ENCODE measurements at regions not wholly inside any gene's neighbourhood (a gene's known extent, or its start where the extent isn't known, plus 50 kb on each side); places are given as distances from the start of the nearest gene placed in this dataset.

DNA sequence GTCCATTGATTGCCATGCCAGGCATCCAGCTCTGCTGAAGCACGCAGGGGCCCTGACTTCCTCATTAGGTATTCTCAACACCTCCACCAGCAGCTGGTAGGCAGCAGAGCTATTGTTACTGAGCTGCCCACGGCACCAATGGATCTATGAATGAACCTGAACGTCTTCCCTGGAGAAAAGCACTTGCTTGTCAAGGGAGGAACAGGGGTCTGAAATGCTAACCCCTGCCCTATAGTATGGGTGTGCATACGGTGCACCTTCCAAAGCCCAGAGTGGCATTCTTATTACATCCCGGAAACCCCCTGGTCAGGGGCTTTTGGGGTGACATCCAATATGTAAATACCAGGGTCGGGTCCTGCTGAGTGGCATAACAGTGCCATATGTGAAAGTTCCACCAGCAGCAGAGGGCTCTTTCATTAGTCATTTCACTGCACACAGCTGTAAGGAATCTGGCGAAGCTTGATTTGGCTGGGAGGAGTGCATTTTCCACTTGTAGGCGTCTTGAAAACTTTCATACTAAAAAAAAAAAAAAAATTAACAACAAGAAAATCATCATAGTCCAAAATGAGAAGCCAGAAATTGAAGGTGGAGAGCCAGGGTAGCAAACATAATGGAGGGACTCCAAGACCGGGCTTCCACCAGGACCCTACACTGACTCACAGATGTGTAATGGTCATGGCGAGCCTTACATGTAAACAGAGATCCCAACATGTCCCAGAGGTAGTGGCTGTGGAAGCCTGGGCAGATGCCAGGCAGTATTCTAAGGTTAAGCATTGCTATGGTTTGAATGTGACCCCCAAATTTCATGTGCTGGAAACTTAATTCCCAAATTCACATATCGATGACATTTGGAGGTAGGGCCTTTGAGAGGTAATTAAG lies 58.8 kb upstream of the PRDX6 start:
- Mint-ChIP-seq H3K36me3 (peaks cover 22% of the 10 kb centered on the region), H3K4me1 (peaks cover 26% of the 10 kb centered on the region), H3K4me3 (no peak overlapping the region), H3K27ac (0 out of 2 replicates have a peak overlapping the region, but pooled peaks have one; percentile 37), H3K9me3 (no peaks in the 10 kb centered on the region), H3K27me3 (ENCODE audit: low read depth) (no peaks in the 10 kb centered on the region)
- TF ChIP-seq ZNF671 (CRISPR knock-in tag; IDR thresholded peaks at IDR 0.05) (no peak), USF2 (CRISPR knock-in tag; IDR thresholded peaks at IDR 0.05) (no peak), PRDM15 (CRISPR knock-in tag; IDR thresholded peaks at IDR 0.05) (no peak), NFE2L1 (CRISPR knock-in tag; IDR thresholded peaks at IDR 0.05) (no peak), ZNF423 (CRISPR knock-in tag; IDR thresholded peaks at IDR 0.05) (no peak), GRHL2 (CRISPR knock-in tag; IDR thresholded peaks at IDR 0.05; ENCODE audit: insufficient replicate concordance, severe bottlenecking) (no peak), HMGXB4 (CRISPR knock-in tag; IDR thresholded peaks at IDR 0.05) (no peak)
- ATAC-seq: no peak
- no peak for DNase-seq (ENCODE audit: low spot score)
- CTCF ChIA-PET: interaction anchor here (0.7 to 2.9 kb wide), 3 partner anchors 12 to 163 kb away, joined by 3 to 14 read pairs (median 5); no protein-coding TSS in a partner anchor
- POLR2A ChIA-PET: interaction anchor here (1.0 kb wide), 1 partner anchor 444 kb away, joined by 3 read pairs; no protein-coding TSS in a partner anchor

GRCh38 chr1:173420330-173420806 lies 56.8 kb upstream of the PRDX6 start:
- peak; percentile 94 for ATAC-seq
- Mint-ChIP-seq H3K9me3 (no peaks in the 10 kb centered on the region), H3K36me3 (peaks cover 22% of the 10 kb centered on the region), H3K4me1 (peaks cover 31% of the 10 kb centered on the region), H3K4me3 (no peak overlapping the region), H3K27ac (peak overlapping the region; percentile 92), H3K27me3 (ENCODE audit: low read depth) (no peaks in the 10 kb centered on the region)
- CTCF ChIA-PET: interaction anchor here (0.6 to 2.9 kb wide), 11 partner anchors 8 to 753 kb away, joined by 3 to 14 read pairs (median 3); partner anchors contain the start of gene PRDX6
- POLR2A ChIA-PET: interaction anchor here (0.7 kb wide), 1 partner anchor 534 kb away, joined by 3 read pairs; no protein-coding TSS in a partner anchor
- peak; percentile 59 for DNase-seq (ENCODE audit: low spot score)
- TF ChIP-seq, protein P1, sequence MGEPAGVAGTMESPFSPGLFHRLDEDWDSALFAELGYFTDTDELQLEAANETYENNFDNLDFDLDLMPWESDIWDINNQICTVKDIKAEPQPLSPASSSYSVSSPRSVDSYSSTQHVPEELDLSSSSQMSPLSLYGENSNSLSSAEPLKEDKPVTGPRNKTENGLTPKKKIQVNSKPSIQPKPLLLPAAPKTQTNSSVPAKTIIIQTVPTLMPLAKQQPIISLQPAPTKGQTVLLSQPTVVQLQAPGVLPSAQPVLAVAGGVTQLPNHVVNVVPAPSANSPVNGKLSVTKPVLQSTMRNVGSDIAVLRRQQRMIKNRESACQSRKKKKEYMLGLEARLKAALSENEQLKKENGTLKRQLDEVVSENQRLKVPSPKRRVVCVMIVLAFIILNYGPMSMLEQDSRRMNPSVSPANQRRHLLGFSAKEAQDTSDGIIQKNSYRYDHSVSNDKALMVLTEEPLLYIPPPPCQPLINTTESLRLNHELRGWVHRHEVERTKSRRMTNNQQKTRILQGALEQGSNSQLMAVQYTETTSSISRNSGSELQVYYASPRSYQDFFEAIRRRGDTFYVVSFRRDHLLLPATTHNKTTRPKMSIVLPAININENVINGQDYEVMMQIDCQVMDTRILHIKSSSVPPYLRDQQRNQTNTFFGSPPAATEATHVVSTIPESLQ (CRISPR knock-in tag; IDR thresholded peaks at IDR 0.05): no peak
- TF ChIP-seq, protein P2, sequence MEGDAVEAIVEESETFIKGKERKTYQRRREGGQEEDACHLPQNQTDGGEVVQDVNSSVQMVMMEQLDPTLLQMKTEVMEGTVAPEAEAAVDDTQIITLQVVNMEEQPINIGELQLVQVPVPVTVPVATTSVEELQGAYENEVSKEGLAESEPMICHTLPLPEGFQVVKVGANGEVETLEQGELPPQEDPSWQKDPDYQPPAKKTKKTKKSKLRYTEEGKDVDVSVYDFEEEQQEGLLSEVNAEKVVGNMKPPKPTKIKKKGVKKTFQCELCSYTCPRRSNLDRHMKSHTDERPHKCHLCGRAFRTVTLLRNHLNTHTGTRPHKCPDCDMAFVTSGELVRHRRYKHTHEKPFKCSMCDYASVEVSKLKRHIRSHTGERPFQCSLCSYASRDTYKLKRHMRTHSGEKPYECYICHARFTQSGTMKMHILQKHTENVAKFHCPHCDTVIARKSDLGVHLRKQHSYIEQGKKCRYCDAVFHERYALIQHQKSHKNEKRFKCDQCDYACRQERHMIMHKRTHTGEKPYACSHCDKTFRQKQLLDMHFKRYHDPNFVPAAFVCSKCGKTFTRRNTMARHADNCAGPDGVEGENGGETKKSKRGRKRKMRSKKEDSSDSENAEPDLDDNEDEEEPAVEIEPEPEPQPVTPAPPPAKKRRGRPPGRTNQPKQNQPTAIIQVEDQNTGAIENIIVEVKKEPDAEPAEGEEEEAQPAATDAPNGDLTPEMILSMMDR (IDR thresholded peaks at IDR 0.05): peak; percentile 67; the same call in 1 of the 2 replicates

Measured in WTC11 (cell line).